ENCODE measurements at regions not wholly inside any gene's neighbourhood (a gene's known extent, or its start where the extent isn't known, plus 50 kb on each side); places are given as distances from the start of the nearest gene placed in this dataset.
"Not testable (repeated sequence)": the region's sequence is repeated elsewhere in the genome, so short reads cannot be mapped to it uniquely, and the experiment has no call there.

GRCh38 chr1:78254517-78254916 lies 208.8 kb downstream of the GIPC2 start:
- DNase-seq = no peak

- no peak for DNase-seq
Measured at GRCh38 chr1:78255383-78255782, 209.6 kb downstream of the GIPC2 start.

DNA sequence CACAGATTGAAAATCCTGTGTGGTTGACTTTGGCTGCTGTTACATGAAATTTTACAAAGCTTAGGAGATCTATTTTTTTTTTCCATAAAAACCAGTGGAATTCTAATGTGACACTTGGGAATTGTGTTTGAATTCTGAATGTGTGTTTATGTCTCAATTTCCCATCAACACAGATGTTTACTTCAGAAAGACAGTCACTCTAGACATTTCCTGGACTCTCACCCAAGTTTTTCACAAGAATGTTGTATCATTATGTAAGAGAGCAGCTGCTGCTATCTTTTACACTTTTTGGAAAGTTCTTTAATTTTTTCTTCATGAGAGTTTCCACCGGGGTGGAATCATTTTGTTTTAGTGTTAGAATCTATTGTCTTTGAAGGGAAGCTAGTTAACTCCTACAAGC lies 210.1 kb downstream of the GIPC2 start:
- no peak for DNase-seq

GRCh38 chr1:78263459-78263858 lies 217.7 kb downstream of the GIPC2 start:
- DNase-seq = no peak

DNA sequence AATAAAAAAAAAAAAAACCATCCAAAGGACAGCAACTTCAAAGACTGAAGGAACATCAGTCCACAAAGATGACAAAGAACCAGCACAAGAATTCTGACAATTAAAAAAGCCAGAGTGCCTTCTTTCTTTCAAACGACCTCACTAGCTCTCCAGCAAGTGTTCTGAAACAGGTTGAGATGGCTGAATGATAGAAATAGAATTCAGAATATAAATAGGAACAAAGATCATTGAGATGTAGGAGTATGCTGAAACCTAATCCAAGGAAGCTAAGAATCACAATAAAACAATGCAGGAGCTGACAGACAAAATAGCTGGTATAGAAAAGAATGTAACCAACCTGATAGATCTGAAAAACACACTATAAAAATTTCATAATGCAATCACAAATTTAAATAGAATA lies 218.2 kb downstream of the GIPC2 start:
- DNase-seq = no peak

DNA sequence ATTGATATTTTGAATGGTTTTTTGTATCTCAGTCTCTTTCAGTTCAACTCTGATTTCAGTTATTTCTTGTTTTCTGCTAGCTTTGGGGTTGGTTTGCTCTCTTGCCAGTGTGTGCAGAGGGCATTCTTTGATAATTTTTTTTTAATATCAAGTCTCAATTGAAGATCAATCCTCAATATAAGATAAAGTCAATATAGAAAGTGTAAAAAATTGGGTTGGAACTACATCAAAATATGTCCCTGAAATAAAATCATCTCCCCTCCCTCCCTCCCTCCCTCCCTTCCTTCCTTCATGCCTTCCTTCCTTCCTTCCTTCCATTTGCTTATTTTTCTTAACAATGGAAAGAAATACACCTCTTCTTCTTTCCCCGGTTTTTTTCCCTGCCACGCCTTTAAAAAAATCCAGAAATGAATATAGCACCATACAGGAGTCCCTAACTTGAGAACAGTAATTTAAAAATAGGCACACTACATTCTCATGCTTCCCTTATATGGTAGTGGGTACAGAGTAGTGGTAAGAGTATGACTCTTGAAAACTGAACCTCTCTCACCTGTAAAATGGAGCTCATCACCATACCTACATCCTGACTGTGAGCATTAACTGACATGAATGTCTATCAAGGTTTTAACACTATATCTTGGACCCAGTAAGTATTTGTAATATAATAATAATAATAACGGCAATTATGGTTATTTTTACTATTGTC lies 221.9 kb downstream of the GIPC2 start:
- DNase-seq = no peak

DNA sequence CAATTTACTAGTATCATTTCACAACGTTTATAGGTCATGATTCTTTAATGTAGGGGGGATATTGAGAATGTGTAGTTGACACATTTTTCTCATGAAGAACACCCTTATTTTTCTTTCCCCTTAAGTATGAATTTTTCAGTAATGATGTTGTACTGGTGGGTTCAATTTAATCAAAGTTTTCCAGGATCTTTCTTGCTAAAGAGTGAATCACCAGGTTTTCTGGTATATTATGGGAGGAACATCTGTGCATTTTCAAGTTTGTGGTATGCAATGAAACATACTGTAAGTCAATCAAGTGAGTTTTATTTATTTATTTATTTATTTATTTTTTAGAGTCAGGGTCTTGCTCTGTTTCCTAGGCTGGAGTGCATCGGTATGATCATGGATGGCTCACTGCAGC lies 221.2 kb upstream of the PTGFR start:
- DNase-seq = no peak

DNA sequence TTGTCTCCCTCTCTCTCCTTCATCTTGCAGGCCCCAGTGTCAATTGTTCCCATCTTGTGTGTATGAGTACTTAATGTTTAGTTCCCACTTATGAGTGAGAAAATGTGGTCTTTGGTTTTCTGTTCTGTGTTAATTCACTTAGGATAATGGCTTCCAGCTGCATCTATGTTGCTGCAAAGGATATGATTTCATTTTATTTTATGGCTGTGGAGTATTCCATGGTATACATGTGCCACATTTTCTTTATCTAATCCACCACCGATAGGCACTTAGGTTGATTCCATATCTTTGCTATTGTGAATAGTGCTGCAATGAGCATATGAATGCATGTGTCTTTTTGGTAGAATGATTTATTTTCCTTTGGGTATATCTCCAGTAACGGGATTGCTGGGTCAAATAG lies 219.4 kb upstream of the PTGFR start:
- not testable (repeated sequence) for DNase-seq

- no peak for DNase-seq
Measured at GRCh38 chr1:78274814-78275213, 216.0 kb upstream of the PTGFR start.

DNA sequence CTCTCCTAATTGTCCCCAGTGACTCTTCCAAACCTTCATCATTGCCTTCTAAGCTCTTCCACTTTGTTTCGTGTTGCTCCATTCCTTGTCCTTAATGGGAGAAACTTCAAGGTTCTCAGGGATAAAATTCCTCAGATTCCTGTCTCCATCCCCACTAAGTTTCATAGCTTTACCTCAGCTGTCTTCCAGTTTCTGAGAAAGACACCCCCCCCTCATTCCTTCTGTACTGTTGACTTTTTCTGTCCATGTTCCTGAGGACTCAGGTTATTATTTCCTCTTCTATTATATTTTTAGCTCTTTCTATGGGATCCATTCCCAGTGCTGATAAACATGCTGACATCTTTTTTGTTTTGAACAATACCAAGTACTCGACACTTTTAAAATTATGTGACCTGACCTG lies 215.3 kb upstream of the PTGFR start:
- DNase-seq = no peak

- DNase-seq = no peak
Measured at GRCh38 chr1:78275906-78276685, 214.7 kb upstream of the PTGFR start.

GRCh38 chr1:78277253-78277652 lies 213.5 kb upstream of the PTGFR start:
- DNase-seq = no peak

DNA sequence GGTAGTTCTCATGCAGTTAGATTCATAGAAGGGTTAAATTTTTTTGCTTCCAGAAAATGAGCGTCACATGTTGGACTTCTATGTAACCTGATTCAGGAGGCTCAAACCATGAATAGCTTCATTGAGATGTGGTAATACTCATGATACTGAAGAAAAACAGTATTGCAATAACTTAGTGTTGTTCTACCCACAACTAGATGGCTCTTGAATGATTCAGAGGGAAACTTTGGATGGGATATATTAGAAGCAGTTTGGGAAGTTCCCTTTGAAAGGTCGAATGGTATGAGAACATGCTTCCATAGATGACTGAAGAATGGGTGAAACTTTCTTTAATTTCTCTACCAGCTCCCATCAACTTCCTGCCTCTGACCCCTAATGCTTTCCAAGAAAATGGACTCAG lies 211.7 kb upstream of the PTGFR start:
- DNase-seq = no peak

- DNase-seq = no peak
Measured at GRCh38 chr1:78280626-78281025, 210.1 kb upstream of the PTGFR start.

GRCh38 chr1:78281580-78281979 lies 209.2 kb upstream of the PTGFR start:
- no peak for DNase-seq

DNA sequence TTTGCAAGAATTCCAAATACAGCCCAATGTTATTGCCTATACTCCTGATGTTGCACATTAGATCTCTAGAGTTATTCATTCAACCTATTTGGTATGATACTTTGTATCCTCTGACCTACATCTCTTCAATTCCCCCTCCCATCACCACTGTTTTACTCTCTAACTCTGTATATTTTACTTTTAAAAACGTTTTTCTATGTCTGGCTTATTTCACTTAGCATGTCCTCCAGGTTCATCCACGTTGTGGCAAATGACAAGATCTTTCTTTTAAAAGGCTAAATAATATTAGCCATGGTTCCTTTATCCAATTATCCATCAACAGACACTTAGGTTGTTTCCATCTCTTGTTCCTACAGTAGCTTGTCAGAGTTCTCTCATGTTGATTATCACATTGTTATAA lies 207.1 kb upstream of the PTGFR start:
- DNase-seq = no peak

DNA sequence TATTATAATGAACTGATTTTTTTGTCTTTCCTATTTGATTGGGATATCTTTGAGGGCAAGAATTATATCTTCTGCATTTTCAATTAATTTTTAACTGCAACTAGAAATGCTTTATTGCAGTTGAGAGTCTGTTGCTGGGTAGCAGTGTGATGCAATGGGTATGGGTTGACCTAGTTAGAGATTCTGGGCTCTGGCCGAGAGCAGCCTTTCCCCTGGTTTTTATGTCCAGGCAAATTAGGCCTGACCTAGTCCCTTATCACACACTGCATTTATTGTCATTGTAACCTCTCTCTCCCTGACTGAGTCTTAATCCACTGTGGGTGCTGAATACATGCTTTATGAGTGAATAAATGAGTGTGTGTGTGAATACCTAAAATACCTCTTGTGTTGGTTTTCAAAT lies 206.4 kb upstream of the PTGFR start:
- no peak for DNase-seq

DNA sequence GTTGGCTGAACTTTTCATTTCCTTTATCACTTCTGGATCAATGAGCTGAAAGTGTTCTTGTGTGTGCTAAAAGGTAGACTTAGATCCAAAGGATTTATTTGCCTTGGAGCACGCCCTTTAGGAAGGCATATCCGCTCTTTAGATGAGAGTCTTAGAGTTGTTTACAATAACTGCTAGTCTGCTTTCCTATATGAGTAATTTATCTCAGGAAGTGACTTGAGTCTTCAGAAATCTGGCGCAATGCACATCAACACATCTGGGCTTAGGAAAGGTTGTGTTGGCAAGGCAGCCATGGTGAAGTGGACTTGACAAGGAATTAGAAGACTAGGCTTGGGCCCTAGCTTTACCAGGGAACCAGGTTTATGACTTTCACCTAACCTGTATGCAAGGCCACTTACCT lies 204.1 kb upstream of the PTGFR start:
- no peak for DNase-seq

- DNase-seq = no peak
Measured at GRCh38 chr1:78289603-78290002, 201.2 kb upstream of the PTGFR start.

- no peak for DNase-seq
Measured at GRCh38 chr1:78291418-78291817, 199.4 kb upstream of the PTGFR start.

- no peak for DNase-seq
Measured at GRCh38 chr1:78291872-78292271, 198.9 kb upstream of the PTGFR start.

GRCh38 chr1:78292361-78292760 lies 198.4 kb upstream of the PTGFR start:
- no peak for DNase-seq

- DNase-seq = no peak
Measured at GRCh38 chr1:78297836-78298235, 192.9 kb upstream of the PTGFR start.

DNA sequence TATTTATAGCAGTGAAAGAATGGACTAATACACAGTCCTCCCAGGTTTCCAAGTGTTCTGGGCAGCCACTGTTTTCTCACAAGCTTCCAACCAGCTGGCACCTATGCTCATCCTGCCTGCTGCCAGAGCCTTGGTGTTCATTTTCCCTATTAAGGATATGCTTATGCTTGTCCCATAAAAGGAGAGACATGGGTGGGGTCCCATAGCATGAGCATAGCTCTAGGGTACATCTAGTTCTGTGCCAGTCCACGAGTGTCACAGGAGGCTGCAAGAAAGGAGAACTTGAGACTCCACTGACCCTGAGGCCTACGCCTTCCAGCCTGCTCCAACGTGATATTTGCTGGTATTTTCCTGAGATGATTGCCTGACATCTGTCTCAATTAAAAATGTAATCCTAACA lies 192.4 kb upstream of the PTGFR start:
- DNase-seq = no peak

DNA sequence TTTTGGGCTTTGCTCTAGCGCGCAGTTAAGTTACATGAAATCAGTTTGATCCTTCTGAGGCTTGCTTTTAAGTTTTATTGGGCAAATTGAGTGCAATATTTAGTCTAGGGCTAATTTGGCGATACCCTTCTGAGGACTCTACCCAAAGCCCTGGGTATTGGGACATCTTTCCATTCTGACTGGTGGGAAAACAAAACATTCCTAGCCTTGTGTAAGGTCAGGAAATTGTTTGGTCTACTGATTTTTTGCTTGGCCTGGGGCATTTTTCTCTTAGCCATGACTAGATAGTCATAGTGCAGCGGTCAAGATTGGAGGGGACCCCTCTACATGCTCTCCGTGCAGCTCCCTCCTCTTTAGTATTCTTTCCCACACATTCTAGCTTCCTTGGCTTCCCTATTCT lies 189.6 kb upstream of the PTGFR start:
- no peak for DNase-seq
